Stimulated activated CD4-positive, alpha-beta T cell treated with anti-CD3 and anti-CD28 coated beads, Interleukin-1b, Interleukin-23, amount 100 ng/mL, for 48 hours (primary cell): ENCODE measurements at regions not wholly inside any gene's neighbourhood (a gene's known extent, or its start where the extent isn't known, plus 50 kb on each side); places are given as distances from the start of the nearest gene placed in this dataset.

ENCODE experiments used
- DNase-seq: peaks from one replicate; pipeline ENCODE4 v3.0.0-alpha.2; 2020

DNA sequence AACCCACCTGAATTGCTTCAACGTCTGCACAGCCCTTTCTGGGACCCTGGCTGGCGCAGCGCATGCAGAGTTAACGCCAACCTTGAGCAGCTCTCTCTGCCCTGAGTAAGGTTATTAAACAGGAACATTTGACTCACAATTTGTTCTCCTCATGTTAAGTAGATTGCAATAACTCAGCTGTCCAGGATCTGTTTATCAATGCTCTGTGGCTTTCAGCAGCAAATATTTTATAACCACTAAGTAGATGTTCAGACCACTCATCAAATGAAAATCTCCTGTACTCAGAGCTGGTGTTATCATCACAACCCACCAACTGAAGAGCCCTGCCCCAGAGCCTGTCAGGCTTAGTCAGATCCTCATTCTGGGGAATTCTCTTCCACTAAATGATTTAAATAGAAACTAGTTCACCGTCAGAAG lies 403.0 kb downstream of the ZNF608 start:
- DNase-seq: no peak

DNA sequence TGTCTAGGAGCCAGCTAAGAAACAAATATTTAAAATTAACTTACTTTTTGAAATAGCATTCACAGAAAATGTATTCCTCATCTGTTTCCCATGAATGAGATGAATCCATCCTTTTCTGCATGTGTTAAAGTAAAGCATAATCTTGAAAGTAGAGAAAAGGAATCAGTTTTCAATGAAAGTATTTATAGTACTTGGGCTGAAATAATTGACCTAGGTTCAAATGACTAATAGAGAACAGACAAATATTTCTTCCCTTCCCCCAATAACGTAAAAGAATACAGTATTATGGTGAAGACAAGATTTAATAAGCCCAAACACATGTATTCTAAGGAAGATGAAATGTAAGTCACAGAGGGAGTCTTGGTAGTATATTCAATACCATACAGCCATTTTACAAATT lies 403.5 kb downstream of the ZNF608 start:
- DNase-seq: no peak

DNA sequence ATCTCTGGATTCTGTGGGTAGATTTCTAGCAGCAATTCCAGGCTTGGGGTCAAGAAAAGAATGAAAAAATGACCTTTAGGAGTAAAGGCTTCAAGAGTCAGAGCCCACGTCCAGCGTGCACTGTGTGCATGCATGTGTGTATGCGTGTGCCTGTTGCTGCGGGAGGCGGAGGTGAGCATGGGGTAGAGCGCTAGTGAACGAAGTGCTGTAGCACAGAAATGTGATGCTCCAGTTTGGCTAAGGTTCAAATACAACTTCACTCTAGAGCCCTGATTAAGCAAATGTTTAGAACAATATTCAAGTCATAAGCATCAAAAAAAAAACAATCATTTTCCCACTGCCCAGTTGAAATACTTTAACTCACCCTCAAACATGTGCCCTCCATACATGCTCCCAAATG lies 403.9 kb downstream of the ZNF608 start:
- DNase-seq: no peak

DNA sequence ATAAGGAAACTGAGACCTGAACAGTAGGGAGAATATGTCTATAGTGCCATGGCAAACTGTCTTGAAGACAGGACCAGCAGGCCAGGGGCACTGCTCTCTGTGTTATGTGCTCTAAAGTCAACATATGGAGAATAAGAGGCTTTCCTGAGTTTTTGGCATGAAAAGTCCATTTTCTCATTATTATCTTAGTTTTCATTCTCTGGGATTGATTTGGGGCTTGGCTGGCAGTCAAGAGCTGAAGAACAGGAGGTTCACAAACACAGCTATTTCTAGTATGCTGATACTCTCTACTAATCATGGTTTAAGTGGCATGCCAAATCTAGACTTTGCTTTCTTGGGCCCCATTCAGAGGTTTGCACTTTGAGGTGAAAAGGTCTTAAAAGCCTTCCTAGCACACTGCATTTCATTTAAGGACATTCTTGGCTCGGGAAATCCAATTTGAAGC lies 404.4 kb downstream of the ZNF608 start:
- no peak for DNase-seq

DNA sequence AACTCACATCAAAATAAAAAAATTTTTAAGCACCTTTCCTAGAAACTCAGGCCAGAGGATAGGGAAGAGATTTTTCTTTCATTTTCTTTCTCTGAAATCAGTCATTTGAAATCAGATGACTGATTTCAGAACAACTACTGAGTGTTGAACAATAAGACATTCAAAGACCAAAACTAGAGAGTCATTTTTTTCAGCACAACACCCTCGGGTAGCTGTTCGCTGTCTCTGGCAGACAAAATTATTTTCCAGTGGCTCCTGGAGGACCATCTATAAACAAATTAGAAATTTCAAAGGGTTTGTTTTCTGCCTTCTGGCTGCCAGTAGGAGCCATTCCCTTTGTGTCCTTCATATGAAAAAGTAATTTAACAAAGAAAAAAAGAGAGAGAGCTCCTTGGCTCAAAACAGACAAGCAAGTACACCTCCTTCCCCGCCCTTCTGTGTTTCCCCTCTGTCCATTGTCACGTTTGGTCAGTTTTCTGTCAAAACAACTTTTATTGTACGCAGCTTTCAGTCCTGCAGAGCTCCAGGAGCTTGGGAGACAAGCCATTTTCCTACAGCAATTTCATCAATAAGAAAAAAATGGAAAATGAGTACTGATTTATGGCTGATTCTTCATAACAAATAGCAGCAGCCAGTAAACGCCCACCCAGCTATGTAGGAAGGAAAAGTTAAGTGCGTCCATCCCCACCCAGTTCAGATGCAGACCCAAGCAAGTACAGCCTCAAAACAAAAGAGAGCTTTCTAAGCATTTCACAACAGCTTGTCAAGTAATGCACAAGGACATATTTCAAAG lies 405.2 kb downstream of the ZNF608 start:
- DNase-seq: no peak

DNA sequence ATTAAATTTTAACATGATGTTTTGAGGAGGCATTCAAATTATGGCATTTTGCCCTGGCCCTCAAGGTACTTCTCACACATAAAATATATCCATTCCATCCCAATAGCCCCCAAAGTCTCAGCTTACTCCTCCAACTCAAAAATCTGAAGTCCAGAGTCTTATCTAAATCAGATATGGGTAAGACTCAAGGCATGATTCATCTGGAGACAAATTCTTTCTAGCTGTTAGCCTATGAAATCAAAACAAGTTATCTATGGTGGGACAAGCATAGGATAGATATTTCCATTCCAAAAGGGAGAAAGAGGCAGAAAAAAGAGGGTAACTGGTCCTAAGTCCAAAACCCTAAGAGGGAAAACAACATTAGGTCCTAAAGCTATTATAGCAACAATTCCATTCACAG lies 408.4 kb downstream of the ZNF608 start:
- no peak for DNase-seq

DNA sequence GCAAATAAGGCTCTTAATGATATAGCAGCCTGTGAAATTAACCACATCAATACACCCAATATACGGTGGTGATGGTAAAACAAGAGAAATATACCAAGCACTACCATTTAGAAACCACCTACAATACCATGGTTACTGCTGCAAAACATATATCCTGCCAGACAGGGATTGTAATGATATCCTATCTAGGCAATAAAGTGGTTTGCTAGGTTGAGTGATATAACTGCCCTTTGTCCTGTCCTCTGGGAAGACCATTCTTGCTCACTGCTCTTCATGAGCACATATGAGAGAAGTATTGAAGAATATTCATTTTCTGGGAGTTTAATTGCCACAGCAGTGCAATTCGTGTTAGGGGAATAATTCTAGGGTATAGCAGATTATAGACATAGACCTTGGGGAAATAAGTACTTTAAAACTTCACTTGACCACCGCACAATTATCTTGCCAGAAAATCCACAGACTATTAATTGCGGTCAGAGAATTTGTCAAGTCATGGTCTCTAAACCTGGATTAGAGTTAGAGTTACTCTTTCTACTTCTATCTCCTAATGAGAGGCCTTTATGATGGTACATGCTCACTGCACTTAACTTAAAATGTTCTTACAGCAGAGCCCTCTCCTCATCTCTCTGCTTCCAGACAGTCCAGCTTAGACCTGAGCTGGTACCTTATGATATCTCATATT lies 413.0 kb downstream of the ZNF608 start:
- no peak for DNase-seq

DNA sequence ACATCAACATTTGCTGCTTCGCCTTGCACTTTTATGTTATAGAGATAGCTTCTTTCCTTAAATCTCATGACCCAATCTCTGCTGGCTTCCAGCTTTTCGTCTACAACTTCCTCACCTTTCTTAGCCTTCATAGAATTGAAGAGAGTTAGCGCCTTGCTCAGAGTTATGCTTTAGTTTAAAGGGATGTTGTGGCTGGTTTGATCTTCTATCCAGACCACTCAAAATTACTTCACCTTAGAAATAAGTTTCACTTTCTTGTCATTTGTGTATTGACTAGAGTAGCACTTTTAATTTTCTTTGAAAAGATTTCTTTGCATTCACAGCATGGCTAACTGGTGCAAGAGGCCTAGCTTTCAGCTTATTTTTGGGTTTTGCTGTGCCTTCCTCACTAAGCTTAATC lies 414.2 kb downstream of the ZNF608 start:
- no peak for DNase-seq

DNA sequence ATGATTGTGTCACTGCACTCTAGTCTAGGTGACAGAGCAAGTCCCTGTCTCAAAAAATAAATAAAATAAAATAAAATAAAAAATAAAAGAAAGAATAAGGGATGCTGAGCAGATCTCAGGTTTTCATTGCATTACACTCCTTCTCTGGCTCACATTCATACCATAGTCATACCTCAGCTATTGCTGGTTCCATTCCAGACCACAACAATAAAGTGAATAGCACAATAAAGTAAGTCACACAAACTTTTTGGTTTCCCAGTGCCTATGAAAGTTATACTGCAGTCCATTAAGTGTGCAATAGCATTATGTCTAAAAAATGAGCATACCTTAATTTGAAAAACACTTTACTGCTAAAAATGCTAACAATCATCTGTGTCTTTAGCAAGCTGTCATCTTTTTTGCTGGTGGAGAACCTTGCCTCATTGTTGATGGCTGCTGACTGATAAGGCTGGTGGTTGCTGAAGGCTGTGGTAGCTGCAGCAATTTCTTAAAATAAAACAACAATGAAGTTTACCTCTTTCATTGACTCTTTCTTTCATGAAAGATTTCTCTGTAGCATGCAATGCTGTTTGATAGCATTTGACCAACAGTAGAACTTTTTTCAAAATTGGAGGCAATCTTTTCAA lies 415.7 kb downstream of the ZNF608 start:
- DNase-seq: no peak

DNA sequence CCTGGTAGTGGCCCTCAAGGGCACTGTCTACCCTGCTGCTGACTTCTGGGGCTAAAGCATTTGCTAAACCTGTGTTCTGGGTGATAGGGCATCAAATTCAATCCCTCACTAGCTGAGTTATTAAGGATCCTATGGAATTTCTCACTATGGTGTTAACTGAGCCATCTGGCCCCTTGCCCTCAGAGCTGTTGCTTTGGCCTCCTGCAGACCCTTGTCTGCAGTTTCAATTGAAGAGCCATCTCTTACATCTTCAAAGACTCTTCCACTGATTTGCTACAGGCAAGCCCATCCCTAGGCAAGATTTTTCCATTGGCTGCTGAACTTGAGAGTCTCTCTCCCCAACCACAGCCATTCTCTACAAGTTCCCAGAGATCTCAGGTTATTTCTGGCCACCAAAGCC lies 418.2 kb downstream of the ZNF608 start:
- DNase-seq: no peak

DNA sequence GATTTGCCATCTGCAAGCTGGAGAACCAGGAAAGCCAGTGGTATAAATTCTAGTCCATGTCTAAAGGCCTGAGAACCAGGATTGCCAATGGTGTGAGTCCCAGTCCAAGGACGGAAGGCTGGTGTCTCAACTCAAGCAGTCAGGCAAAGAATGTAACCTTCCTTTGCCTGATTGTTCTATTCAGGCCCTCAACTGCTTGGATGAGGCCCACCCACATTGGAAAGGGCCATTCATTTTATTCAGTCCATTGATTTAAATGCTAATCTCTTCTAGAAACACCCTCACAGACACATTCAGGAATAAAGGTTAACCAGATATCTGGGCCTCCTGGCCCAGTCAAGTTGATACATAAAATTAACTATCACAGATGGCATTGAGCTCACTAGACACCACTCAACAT lies 427.8 kb downstream of the ZNF608 start:
- no peak for DNase-seq

DNA sequence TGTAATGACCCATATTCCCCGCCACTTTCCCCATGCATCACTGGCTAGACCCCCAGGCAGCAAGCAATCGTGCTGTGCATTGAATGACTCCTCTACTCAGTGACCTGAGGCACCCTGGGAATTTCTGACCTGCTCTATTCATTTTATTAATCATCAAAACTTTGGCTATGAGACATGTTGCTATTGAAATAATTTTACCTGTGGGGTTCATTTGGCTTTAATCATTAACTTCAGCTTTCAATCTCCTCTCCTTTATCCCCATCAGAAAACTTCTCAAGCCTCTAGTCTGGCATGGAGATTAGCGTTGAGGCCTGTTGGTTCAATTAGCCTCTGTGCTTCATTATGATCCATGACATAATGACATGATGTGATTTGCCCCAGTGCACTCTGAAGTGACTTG lies 429.0 kb downstream of the ZNF608 start:
- no peak for DNase-seq

DNA sequence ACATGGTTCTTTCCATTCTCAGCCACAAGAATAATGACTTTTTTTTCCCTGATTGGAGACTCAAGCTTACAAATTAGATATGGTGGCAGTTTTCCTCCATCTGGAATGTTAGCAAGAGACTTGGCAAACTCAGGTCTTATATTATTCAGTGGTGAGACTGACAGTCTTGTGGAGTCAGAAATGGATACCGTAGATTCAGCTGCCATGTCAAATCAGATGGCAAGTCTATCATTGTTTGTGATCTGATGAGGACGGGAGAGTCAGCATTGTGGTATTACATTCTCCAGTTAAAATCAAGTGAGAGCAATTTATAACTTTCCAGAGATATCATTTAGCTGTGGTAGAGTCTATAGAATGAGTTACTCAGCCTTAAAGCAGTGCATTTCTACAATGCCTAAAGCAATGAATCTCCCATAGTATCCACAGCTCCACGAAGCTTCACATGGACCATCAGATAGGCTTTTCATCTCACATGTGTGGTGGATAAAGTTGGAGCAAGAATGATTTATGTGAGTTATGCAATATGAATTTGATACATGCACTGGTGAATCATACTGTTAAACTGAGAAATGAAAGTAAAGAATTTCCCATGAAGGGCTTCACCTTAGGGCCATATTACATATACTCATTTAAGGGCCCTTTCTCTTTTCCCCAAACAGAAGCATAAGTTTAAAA lies 430.6 kb downstream of the ZNF608 start:
- no peak for DNase-seq

DNA sequence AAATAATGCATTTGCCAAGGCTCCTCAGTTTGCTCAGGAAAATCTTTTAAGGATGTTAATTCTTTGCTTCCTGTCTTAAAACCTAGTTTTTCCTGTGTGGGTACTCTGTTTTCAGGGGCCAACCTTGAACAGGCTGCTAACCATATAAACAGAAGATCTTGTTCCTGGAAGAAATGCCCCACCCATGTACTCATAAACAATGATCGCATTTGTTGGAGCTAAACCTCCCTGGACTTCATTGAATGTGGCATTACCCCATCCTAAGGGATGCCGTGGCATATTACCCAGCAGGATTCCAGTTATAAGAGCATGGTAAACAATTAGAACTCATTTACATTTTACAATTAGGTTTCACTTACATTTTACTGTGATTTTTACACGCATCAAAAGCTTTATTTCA lies 436.0 kb downstream of the ZNF608 start:
- DNase-seq: no peak

DNA sequence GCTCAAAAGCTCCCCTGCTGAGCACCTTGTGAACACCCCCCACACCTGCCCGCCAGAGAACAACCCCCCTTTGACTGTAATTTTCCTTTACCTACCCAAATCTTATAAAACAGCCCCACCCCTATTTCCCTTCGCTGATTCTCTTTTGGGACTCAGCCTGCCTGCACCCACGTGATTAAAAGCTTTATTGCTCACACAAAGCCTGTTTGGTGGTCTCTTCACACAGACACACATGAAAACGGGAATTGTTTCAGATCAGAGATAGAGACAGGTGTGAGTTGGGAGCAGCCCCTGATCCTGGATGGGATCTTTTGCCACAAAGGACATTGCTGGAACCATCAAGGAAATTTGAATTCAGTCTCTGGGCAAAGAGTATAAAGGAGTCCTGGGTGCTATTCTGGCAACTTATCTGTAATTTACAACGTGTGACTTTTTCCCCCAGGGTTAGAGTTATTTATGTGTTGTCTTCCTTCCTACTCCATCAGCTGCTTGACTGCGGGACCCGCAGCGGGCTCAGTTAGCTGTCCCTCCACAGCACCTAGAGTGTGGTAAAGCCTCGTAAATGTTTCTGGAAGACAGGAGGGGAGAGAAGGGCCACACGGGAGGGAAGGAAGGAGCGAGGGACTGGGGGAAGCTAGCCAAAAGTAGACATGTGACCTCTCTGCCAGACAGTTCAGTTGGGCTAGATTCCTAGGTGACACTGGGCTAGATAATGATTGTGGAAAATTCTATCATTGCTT lies 437.0 kb downstream of the ZNF608 start:
- DNase-seq: no peak

DNA sequence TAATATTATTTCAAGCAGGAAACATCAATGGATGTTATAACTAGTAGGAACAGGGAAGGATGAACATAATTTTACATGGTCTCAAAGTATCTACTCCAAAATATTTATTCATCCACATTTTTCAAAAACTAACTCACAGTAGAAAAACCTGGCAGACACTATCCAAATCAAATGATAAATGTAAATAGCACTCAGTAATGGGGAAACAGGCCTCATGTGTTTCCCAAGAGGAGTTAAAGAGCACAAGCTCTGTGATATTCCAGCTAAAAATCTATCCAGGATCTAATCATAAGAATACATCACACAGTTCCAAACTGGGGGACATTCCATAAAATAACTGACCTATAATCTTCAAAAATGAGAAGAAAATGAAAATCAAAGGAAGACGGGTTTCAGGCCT lies 443.1 kb downstream of the ZNF608 start:
- DNase-seq: no peak

DNA sequence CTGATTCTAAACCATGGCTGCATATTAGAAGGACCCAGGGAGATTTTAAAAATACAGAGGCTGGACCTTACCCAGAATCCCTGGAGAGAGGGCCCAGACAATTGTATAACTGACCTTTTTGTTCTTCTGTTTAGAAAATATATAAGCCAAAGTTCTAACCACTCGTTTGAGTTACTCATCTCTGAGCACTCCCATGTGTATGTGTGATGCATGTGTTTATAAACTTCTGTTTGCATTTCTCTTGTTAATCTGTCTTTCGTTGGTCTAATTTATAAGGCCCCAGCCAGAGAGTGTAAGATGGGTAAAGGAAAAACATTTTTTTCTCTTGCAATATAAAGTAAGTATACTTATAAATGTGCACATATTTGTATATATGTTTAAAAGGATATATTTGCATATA lies 443.9 kb downstream of the ZNF608 start:
- DNase-seq: no peak

DNA sequence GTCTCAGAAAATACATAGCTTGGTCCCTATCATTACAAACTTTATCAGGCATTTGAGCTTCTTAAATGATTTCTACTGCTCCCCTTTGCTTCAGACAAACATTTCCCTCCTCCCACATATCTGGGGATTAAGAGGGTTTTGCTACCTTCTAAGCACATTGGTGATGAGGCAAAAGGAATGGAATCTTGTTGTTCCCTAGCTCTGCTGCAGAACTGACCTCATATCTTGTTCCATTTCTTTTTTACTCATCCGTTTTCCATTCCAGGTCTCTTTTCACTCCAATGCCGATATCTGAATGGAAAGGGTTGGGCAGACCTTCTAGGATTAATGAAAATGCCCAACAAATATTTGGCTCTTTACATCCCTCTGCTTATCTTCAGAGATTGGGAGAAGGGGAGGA lies 444.6 kb downstream of the ZNF608 start:
- no peak for DNase-seq

DNA sequence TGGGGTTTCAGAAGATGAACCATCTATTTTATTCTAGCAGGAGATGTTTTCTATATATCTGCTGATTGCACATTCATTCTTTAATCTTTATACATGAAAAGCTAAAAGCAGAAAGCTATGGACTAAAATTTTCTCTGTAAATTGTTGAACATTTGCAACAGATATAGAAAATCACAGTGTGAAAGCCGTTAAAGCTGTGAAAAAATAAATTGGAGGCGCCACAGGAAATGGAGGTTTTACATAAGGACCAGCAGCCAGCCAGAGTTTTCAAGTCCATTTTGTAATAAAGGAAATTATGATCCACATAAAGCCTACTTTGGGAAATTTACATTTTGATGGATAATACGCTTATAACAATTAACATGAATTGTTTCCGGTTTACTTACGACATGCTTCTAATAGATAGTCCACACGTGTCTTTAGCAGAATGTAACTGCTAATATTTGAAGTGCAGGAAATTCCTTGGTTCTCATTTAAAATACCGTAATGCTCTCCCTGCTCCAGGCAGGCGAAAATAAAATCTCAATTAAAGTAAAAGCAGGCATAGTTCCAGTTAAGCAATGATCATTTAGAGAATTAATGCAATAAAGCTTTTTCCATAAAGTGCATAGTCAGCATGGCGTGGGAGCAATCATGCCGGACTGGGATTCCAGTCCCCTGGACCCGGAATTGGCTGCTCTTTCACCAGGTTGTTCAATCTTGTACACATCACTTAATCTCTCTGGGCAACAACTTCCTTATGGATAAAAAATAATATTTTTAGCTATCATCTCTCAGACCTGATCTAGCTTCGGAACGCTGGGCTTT lies 445.4 kb downstream of the ZNF608 start:
- DNase-seq: no peak

DNA sequence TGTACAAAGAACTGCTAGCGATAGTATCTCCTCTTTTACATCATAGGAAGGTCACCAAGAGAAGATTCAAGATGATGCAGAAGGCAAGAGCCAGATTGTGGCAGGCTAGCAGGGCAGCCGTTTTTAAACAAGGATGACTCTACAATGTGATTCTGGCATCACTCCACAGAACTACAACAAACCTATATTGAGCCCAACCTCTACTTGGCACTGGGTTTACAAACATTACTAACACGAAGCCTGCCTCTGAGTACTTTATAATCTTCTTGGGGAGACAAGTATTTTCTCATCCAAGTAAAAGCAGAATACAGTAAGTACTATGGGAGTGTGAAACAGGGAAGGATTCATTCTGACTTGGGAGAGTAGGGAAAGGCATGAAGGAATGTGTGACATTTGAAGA lies 448.6 kb downstream of the ZNF608 start:
- no peak for DNase-seq

DNA sequence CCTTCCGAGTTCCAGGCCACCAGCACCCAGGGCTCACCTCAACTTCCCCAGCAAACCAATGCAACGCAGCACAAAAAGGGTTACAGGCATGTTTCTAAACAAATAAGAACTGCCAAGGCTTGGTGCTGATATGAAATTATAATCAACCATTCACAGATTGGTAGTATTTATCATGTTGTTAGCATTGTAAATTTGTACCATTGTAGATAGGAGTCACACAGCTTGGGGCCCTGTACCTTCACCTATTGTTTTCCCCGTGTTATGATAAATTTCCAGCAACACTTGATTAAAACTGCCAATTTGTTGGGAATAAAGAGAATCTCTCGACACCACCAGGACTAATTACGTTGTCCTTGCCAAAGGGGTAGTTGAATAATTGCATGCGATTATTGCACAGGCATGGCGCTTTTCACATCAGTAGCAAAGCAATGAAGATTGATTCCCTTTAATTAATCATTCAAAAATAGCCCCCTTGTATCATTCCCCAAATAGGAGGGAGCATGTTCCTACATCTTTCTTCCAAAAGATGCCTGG lies 454.1 kb downstream of the ZNF608 start:
- no peak for DNase-seq
